ENCODE measurements at regions not wholly inside any gene's neighbourhood (a gene's known extent, or its start where the extent isn't known, plus 50 kb on each side); places are given as distances from the start of the nearest gene placed in this dataset.

- in situ Hi-C loops (cut with MboI; ENCODE audit: low sequenced_read_pairs) = no loop called here
- ChIA-PET POLR2A (ENCODE audit: unreplicated experiment) (no interaction called here), CTCF (no interaction called here)
- DNase-seq (no peak), ATAC-seq (ENCODE audit: low read depth) (no peak)
- Histone ChIP-seq H3K36me3 (ENCODE audit: control insufficient read depth, insufficient read depth, low read length) (no peaks in the 10 kb centered on the region), H3K9me1 (ENCODE audit: insufficient read depth, low read length) (no peaks in the 10 kb centered on the region), H3K4me1 (ENCODE audit: control insufficient read depth, insufficient read depth, low read length) (no peaks in the 10 kb centered on the region), H3K27me3 (ENCODE audit: control insufficient read depth, insufficient read depth, low read length) (no peaks in the 10 kb centered on the region), H2AFZ (replicated peaks; ENCODE audit: low read length, poor library complexity) (no peak overlapping the region), H3K9me3 (ENCODE audit: control insufficient read depth, insufficient read depth, low read length) (no peaks in the 10 kb centered on the region), H3K79me1 (ENCODE audit: low read depth in 1 of 2, low read length in 2 of 2) (no peaks in the 10 kb centered on the region), H2BK120ac (ENCODE audit: low read depth, low read length) (no peak overlapping the region), H2BK15ac (ENCODE audit: low read depth, low read length) (no peak overlapping the region), H4K20me1 (ENCODE audit: insufficient read depth, low read length) (no peaks in the 10 kb centered on the region), H3K27ac (ENCODE audit: insufficient read depth, low read length) (no peak overlapping the region), H3K56ac (ENCODE audit: extremely low read depth, insufficient read depth, low read length) (no peak overlapping the region), H4K91ac (ENCODE audit: insufficient read depth, low read depth, low read length) (no peak overlapping the region), H3K9ac (ENCODE audit: low read depth, low read length) (no peak overlapping the region), H3K23ac (ENCODE audit: low read depth, low read length) (no peak overlapping the region), H4K8ac (ENCODE audit: low read depth in 2 of 2, low read length in 2 of 2) (no peak overlapping the region), H3K14ac (replicated peaks; ENCODE audit: low read depth, low read length) (no peak overlapping the region), H3K4me3 (ENCODE audit: insufficient read depth, low read depth, low read length) (no peak overlapping the region), H2AK5ac (ENCODE audit: low read depth, low read length) (no peak overlapping the region), H2AK9ac (replicated peaks; ENCODE audit: low read depth, low read length, poor library complexity) (no peak overlapping the region), H2BK20ac (ENCODE audit: low read depth, low read length) (no peak overlapping the region), H3K4ac (ENCODE audit: low read depth, low read length) (no peak overlapping the region), H3K18ac (ENCODE audit: low read depth, low read length) (no peak overlapping the region), H3K4me2 (ENCODE audit: low read depth, low read length) (no peak overlapping the region), H4K5ac (ENCODE audit: low read depth, low read length) (no peak overlapping the region), H2BK5ac (ENCODE audit: low read depth, low read length, poor library complexity, severe bottlenecking) (no peak overlapping the region)
- no TSS peak for BruUV-seq (replicated peaks)
- dilution Hi-C loops (cut with HindIII; ENCODE audit: low sequenced_read_pairs, unreplicated experiment) = no loop called here
- intact Hi-C loops (cut with micrococcal nuclease) = no loop called here
- WGBS, 2 experiments (ENCODE audit: extremely low coverage in 2 of 2, insufficient read length in 1 of 2) = 80% methylated on average over 1 of the region's 4 CpGs; no CpG with 5 or more reads in 1 of the 2 experiments
- TF ChIP-seq BHLHE40 (IDR thresholded peaks at IDR 0.05; ENCODE audit: low read depth, low read length) (no peak), ELK1 (IDR thresholded peaks at IDR 0.05; ENCODE audit: borderline replicate concordance, low read depth, low read length) (no peak), CEBPB (IDR thresholded peaks at IDR 0.05; ENCODE audit: low read depth, low read length) (no peak), SMC3 (IDR thresholded peaks at IDR 0.05; ENCODE audit: low read depth, low read length) (no peak)
These were observed 80.8 kb upstream of the PRSS1 start for GRCh38 chr7:142668495-142668894.
